Activated CD8-positive, alpha-beta memory T cell treated with anti-CD3 and anti-CD28 coated beads, Interleukin-2, amount 50 U/mL, for 48 hours (primary cell): ENCODE measurements at regions not wholly inside any gene's neighbourhood (a gene's known extent, or its start where the extent isn't known, plus 50 kb on each side); places are given as distances from the start of the nearest gene placed in this dataset.

Experiments
- DNase-seq: peaks from one replicate; pipeline ENCODE4 v3.0.0-alpha.2; 2020

- no peak for DNase-seq
Measured at GRCh38 chr14:53510281-53510912, 357.3 kb upstream of the DDHD1 start.

- DNase-seq = no peak
Measured at GRCh38 chr14:53509276-53510244, 356.4 kb upstream of the DDHD1 start.

- DNase-seq = no peak
Measured at GRCh38 chr14:53501361-53502211, 348.5 kb upstream of the DDHD1 start.

- no peak for DNase-seq
Measured at GRCh38 chr14:53500191-53500590, 347.1 kb upstream of the DDHD1 start.

GRCh38 chr14:53496668-53497067 lies 343.5 kb upstream of the DDHD1 start:
- no peak for DNase-seq

GRCh38 chr14:53495846-53496343 lies 342.8 kb upstream of the DDHD1 start:
- DNase-seq = no peak

- DNase-seq = no peak
Measured at GRCh38 chr14:53494587-53494986, 341.5 kb upstream of the DDHD1 start.

GRCh38 chr14:53493860-53494259 lies 340.7 kb upstream of the DDHD1 start:
- no peak for DNase-seq

- no peak for DNase-seq
Measured at GRCh38 chr14:53493320-53493719, 340.2 kb upstream of the DDHD1 start.

- DNase-seq = no peak
Measured at GRCh38 chr14:53491884-53492277, 338.8 kb upstream of the DDHD1 start.

- DNase-seq = no peak
Measured at GRCh38 chr14:53491256-53491883, 338.2 kb upstream of the DDHD1 start.

- no peak for DNase-seq
Measured at GRCh38 chr14:53478174-53478573, 325.1 kb upstream of the DDHD1 start.

GRCh38 chr14:53473480-53473879 lies 320.4 kb upstream of the DDHD1 start:
- no peak for DNase-seq

GRCh38 chr14:53472306-53472705 lies 319.2 kb upstream of the DDHD1 start:
- DNase-seq = no peak

- DNase-seq = no peak
Measured at GRCh38 chr14:53470351-53471043, 317.4 kb upstream of the DDHD1 start.

- DNase-seq = no peak
Measured at GRCh38 chr14:53468876-53469275, 315.8 kb upstream of the DDHD1 start.

GRCh38 chr14:53464376-53464775 lies 311.3 kb upstream of the DDHD1 start:
- DNase-seq = no peak

GRCh38 chr14:53462931-53463778 lies 310.0 kb upstream of the DDHD1 start:
- DNase-seq = no peak

GRCh38 chr14:53461858-53462257 lies 308.7 kb upstream of the DDHD1 start:
- DNase-seq = no peak

GRCh38 chr14:53460544-53460943 lies 307.4 kb upstream of the DDHD1 start:
- no peak for DNase-seq

- no peak for DNase-seq
Measured at GRCh38 chr14:53458368-53458814, 305.3 kb upstream of the DDHD1 start.
